GM23338 (cell line): ENCODE measurements at regions not wholly inside any gene's neighbourhood (a gene's known extent, or its start where the extent isn't known, plus 50 kb on each side); places are given as distances from the start of the nearest gene placed in this dataset.
A peak's percentile ranks its signal among the peaks of the same experiment; 100 is the strongest.

Source experiments
- ATAC-seq: fragments of 200-7000 bp; cut with Tn5 transposase; 3 replicates; pipeline ENCODE4 v1.9.1; 2020
- DNase-seq: peaks from one replicate; pipeline ENCODE4 v3.0.0-alpha.2; 2015; ENCODE audit warnings: low spot score
- H2AFZ ChIP-seq: fragments of 200-600 bp; sonication (generic); 2 replicates; pipeline ENCODE4 v1.8.0; 2016; ENCODE audit warnings: antibody characterized with exemption, mild to moderate bottlenecking, moderate library complexity
- H3F3A ChIP-seq: fragments of 200-600 bp; sonication (generic); replicated peaks from 2 replicates; pipeline ENCODE4 v1.8.0; 2017; ENCODE audit warnings: antibody characterized with exemption, mixed run types, low read depth
- H3K27ac ChIP-seq: fragments of 200-600 bp; sonication (generic); 2 replicates; pipeline ENCODE4 v1.6.1; 2016; ENCODE audit warnings: low read depth
- H3K27me3 ChIP-seq: fragments of 200-600 bp; sonication (generic); 2 replicates; pipeline ENCODE4 v1.8.0; 2016; ENCODE audit warnings: mild to moderate bottlenecking, mixed run types, moderate library complexity; ENCODE audit not compliant: insufficient read depth
- H3K36me3 ChIP-seq: fragments of 200-600 bp; sonication (generic); 2 replicates; pipeline ENCODE4 v1.8.0; 2016; ENCODE audit warnings: mild to moderate bottlenecking; ENCODE audit not compliant: insufficient read depth
- H3K4me1 ChIP-seq: fragments of 200-600 bp; sonication (generic); 2 replicates; pipeline ENCODE4 v1.8.0; 2016; ENCODE audit warnings: mild to moderate bottlenecking, moderate library complexity; ENCODE audit not compliant: insufficient read depth
- H3K4me2 ChIP-seq: fragments of 200-600 bp; sonication (generic); 2 replicates; pipeline ENCODE4 v1.7.1; 2017; ENCODE audit warnings: mixed run types
- H3K4me3 ChIP-seq: fragments of 200-600 bp; sonication (generic); 2 replicates; pipeline ENCODE4 v1.6.1; 2016; ENCODE audit warnings: mixed run types
- H3K79me2 ChIP-seq: fragments of 200-600 bp; sonication (generic); replicated peaks from 2 replicates; pipeline ENCODE4 v1.8.0; 2017; ENCODE audit warnings: mild to moderate bottlenecking; ENCODE audit not compliant: insufficient read depth
- H3K9me2 ChIP-seq: fragments of 200-600 bp; sonication (generic); 2 replicates; pipeline ENCODE4 v1.8.0; 2017; ENCODE audit not compliant: insufficient read depth
- H4K20me1 ChIP-seq: fragments of 200-600 bp; sonication (generic); replicated peaks from 2 replicates; pipeline ENCODE4 v1.8.0; 2017; ENCODE audit warnings: mild to moderate bottlenecking; ENCODE audit not compliant: insufficient read depth
- H3K27ac Mint-ChIP-seq: 2 replicates; pipeline ENCODE4 v1.8.0; 2020; ENCODE audit warnings: inconsistent platforms, mild to moderate bottlenecking, moderate library complexity, mixed read lengths
- H3K27me3 Mint-ChIP-seq: 3 replicates; pipeline ENCODE4 v1.8.0; 2022; ENCODE audit warnings: low read depth, mild to moderate bottlenecking, moderate library complexity, mixed read lengths, inconsistent platforms; ENCODE audit not compliant: insufficient read depth, poor library complexity
- H3K36me3 Mint-ChIP-seq: 3 replicates; pipeline ENCODE4 v1.8.0; 2021; ENCODE audit warnings: low read depth, mild to moderate bottlenecking, inconsistent platforms, moderate library complexity, mixed read lengths
- H3K4me1 Mint-ChIP-seq: 3 replicates; pipeline ENCODE4 v1.8.0; 2020; ENCODE audit warnings: mild to moderate bottlenecking, inconsistent platforms, mixed read lengths
- H3K4me3 Mint-ChIP-seq: 3 replicates; pipeline ENCODE4 v1.8.0; 2021; ENCODE audit warnings: moderate library complexity, mild to moderate bottlenecking, inconsistent platforms, mixed read lengths
- H3K9me3 Mint-ChIP-seq: 3 replicates; pipeline ENCODE4 v1.8.0; 2020; ENCODE audit warnings: moderate library complexity, mild to moderate bottlenecking, inconsistent platforms, mixed read lengths
- CREB1 ChIP-seq: fragments of 250-450 bp; sonication (Bioruptor Pico); IDR thresholded peaks from 2 replicates; pipeline ENCODE4 v1.5.0; 2020; ENCODE audit warnings: low read depth, mild to moderate bottlenecking, moderate library complexity
- CTCF ChIP-seq, 2 experiments: fragments of 200-600 bp in 1 of 2; sonication (generic) in 1 of 2; conservative IDR thresholded peaks; 2 replicates each; pipeline versions ENCODE4 v1.5.1 to v1.6.1; 2016 to 2017; ENCODE audit warnings: antibody characterized with exemption in 2 of 2, low read depth in 2 of 2, mild to moderate bottlenecking in 2 of 2, moderate library complexity in 1 of 2
- ETS1 ChIP-seq: IDR thresholded peaks from 2 replicates; pipeline ENCODE4 v1.6.1; 2016; ENCODE audit warnings: antibody characterized with exemption
- EZH2 ChIP-seq: fragments of 200-600 bp; sonication (generic); IDR thresholded peaks from one replicate; pipeline ENCODE4 v1.8.0; 2017; ENCODE audit warnings: antibody characterized with exemption, mild to moderate bottlenecking, low read depth; ENCODE audit not compliant: unreplicated experiment
- EZH2phosphoT487 ChIP-seq: fragments of 200-600 bp; sonication (generic); IDR thresholded peaks from one replicate; pipeline ENCODE4 v1.8.1; 2018; ENCODE audit warnings: antibody characterized with exemption; ENCODE audit not compliant: unreplicated experiment
- JUNB ChIP-seq: IDR thresholded peaks from one replicate; pipeline ENCODE4 v1.6.1; 2016; ENCODE audit warnings: antibody characterized with exemption; ENCODE audit not compliant: unreplicated experiment
- POLR2AphosphoS5 ChIP-seq: IDR thresholded peaks from 2 replicates; pipeline ENCODE4 v1.6.1; 2016; ENCODE audit warnings: antibody characterized with exemption, low read depth
- REST ChIP-seq: IDR thresholded peaks from one replicate; pipeline ENCODE4 v1.6.1; 2018; ENCODE audit warnings: antibody characterized with exemption; ENCODE audit not compliant: unreplicated experiment
- STAT1 ChIP-seq: IDR thresholded peaks from one replicate; pipeline ENCODE4 v1.6.1; 2016; ENCODE audit warnings: antibody characterized with exemption; ENCODE audit not compliant: unreplicated experiment
- ZNF114 ChIP-seq: fragments of 250-450 bp; sonication (Bioruptor Pico); IDR thresholded peaks from 2 replicates; pipeline ENCODE4 v1.5.0; 2020; ENCODE audit warnings: mild to moderate bottlenecking, moderate library complexity
- ZNF331 ChIP-seq: fragments of 250-450 bp; sonication (Bioruptor Pico); IDR thresholded peaks from 2 replicates; pipeline ENCODE4 v1.5.0; 2020; ENCODE audit warnings: low read depth, mild to moderate bottlenecking, moderate library complexity

- Mint-ChIP-seq H3K9me3 (no peaks in the 10 kb centered on the region; the same call in 2 of the 3 replicates), H3K27me3 (peaks cover 5% of the 10 kb centered on the region), H3K4me3 (no peak overlapping the region), H3K4me1 (peaks cover 6% of the 10 kb centered on the region), H3K27ac (no peak overlapping the region), H3K36me3 (no peaks in the 10 kb centered on the region)
- TF ChIP-seq EZH2 (no peak), ETS1 (no peak)
- Histone ChIP-seq H3K4me1 (no peaks in the 10 kb centered on the region), H3K4me3 (no peak overlapping the region), H3K79me2 (no peaks in the 10 kb centered on the region), H3F3A (no peaks in the 10 kb centered on the region), H3K27ac (no peak overlapping the region), H3K36me3 (no peaks in the 10 kb centered on the region), H4K20me1 (no peaks in the 10 kb centered on the region), H3K9me2 (no peaks in the 10 kb centered on the region), H3K27me3 (no peaks in the 10 kb centered on the region), H3K4me2 (no peak overlapping the region), H2AFZ (peak overlapping the region; percentile 86; the same call in 1 of the 2 replicates)
- DNase-seq (no peak), ATAC-seq (no peak)
These were observed 57.8 kb upstream of the ZDHHC17 start for GRCh38 chr12:76706101-76706500.

- Histone ChIP-seq H3K79me2 (no peaks in the 10 kb centered on the region), H3K4me2 (no peak overlapping the region), H3K36me3 (no peaks in the 10 kb centered on the region), H4K20me1 (no peaks in the 10 kb centered on the region), H3K4me1 (no peaks in the 10 kb centered on the region), H3K27me3 (no peaks in the 10 kb centered on the region), H3K4me3 (no peak overlapping the region), H3F3A (no peaks in the 10 kb centered on the region), H3K27ac (no peak overlapping the region), H2AFZ (no peak overlapping the region), H3K9me2 (no peaks in the 10 kb centered on the region)
- ATAC-seq (no peak), DNase-seq (no peak)
- Mint-ChIP-seq H3K4me1 (peaks cover 6% of the 10 kb centered on the region), H3K9me3 (no peaks in the 10 kb centered on the region; the same call in 2 of the 3 replicates), H3K27me3 (peaks cover 5% of the 10 kb centered on the region), H3K36me3 (no peaks in the 10 kb centered on the region), H3K27ac (no peak overlapping the region), H3K4me3 (no peak overlapping the region)
- TF ChIP-seq CREB1 (CRISPR knock-in tag) (no peak), EZH2phosphoT487 (no peak), JUNB (no peak), CTCF (conservative IDR thresholded peaks at IDR 0.05; ENCODE audit: low read depth in 2 of 2) (no peak), REST (no peak), POLR2AphosphoS5 (no peak), ZNF331 (CRISPR knock-in tag) (no peak), STAT1 (no peak), ZNF114 (CRISPR knock-in tag) (no peak), ETS1 (no peak), EZH2 (no peak)
These were observed 57.2 kb upstream of the ZDHHC17 start for GRCh38 chr12:76706761-76707160.
